GM12892 (cell line): ENCODE measurements at regions not wholly inside any gene's neighbourhood (a gene's known extent, or its start where the extent isn't known, plus 50 kb on each side); places are given as distances from the start of the nearest gene placed in this dataset.

Source experiments
- DNase-seq: peaks from one replicate; pipeline ENCODE4 v3.0.0; 2011; ENCODE audit not compliant: insufficient read length
- FAIRE-seq: peaks from 2 replicates; lab custom pipeline; 2011; peaks lifted over from hg19 to GRCh38; lab: Jason Lieb, UNC
- POLR2A ChIP-seq: IDR thresholded peaks from 2 replicates; pipeline ENCODE4 v1.6.1; 2011; ENCODE audit warnings: low read depth, low read length, control low read depth
- POLR2AphosphoS5 ChIP-seq: IDR thresholded peaks from 2 replicates; pipeline ENCODE4 v1.6.1; 2011; ENCODE audit warnings: low read depth, low read length, control low read depth
- TAF1 ChIP-seq: IDR thresholded peaks from 2 replicates; pipeline ENCODE4 v1.6.1; 2011; ENCODE audit warnings: low read depth, mild to moderate bottlenecking, control low read depth, low read length, borderline replicate concordance

DNA sequence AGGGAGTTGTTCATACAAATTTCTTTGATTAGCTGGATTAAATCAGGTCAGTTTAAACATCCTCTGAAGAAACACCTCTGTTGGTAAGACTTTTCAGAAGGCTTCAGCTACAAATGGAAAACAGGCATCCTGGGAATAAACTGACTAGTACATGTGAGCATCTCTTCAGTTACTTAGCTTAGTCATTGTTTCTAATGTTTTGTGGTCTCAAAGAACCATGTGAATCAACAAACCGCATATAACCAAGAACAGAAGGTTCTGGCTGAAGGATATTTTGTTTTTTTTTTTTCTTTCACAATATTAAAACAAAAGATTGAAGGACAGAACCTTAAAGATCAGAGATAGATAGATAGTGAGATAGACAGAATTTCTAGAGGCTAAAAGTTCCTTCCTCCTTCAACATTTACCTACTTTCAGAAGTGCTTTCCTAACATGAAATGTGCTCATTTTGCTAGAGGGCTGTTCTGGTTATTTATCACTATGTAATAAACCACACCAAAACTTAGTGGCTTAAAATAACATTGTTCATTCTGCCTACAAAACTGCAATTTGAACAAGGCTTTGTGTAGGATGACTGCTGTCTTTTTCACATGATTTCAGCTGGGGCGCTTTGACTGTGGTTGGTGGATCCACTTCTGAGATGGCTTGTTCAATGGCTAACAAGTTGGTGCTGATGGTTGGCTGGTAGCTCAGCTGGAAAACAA lies 119.8 kb upstream of the PTGFR start:
- TF ChIP-seq TAF1 (no peak), POLR2A (no peak), POLR2AphosphoS5 (no peak)
- FAIRE-seq = no peak
- no peak for DNase-seq

DNA sequence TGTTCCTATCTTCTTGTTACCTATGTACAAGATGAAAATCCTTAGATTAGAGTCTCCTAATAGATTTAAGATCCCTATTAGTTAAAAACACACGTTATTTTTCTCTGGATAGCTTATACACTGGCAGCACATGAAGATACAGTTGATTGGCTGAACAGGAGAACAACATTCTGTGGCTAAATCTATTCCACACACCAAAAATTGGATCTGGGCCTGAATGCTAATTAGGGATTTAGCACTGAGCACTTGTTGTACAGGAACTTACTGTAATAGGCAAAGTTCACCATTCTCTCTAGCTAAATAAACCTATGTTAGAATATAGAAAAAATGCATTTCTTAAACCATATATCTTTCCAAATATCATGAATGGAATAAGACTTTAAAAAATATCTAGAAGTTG lies 117.1 kb upstream of the PTGFR start:
- no peak for TF ChIP-seq POLR2A
- TF ChIP-seq POLR2AphosphoS5 = no peak
- no peak for TF ChIP-seq TAF1
- FAIRE-seq (no peak), DNase-seq (no peak)

DNA sequence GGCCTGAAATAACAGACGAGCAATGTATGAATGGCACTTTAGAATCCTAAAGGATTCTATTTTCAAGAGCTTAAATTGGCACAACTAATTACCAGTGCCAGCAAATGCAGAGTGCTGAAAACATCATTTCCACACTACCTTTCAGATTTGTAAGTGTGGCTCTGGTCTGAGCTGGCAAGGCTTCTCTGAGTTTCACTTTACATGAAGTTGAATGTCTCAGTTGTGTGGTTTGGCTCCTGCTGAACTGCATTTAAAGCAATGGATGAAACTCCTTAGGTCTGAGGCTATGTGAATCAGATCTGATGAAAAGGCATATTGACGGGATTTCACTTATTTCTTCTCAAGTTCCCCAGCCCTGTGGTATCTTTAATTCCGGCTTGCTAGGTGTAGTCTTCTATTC lies 114.8 kb upstream of the PTGFR start:
- FAIRE-seq (no peak), DNase-seq (no peak)
- TF ChIP-seq POLR2AphosphoS5 (no peak), TAF1 (no peak), POLR2A (no peak)

DNA sequence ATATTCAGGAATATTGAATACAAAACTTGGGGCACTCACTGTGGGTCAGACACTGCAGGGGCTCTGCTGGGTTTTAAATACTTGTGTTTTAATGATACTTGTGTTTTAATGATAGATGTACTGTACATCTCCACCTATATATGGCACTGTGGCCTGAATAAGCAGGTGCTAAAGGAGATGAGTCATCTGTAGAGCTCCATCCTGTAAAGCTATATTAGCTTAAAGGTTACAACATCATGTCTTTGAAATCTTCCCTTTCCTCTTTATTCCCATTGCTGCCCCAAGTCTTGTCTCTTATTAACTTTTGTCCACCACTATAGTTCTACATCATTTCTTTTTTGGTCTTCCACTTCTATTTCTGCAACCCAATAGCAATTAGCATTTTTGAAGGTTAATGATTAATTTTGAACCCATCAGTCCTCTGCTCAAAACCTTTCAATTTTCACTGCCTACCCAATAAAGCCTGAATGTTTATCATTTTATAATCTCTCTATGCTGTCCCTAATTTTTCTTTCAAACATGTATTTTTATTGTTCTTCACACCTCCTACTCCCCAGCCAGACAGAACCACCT lies 113.3 kb upstream of the PTGFR start:
- FAIRE-seq (no peak), DNase-seq (no peak)
- TF ChIP-seq POLR2A (no peak), TAF1 (no peak), POLR2AphosphoS5 (no peak)

DNA sequence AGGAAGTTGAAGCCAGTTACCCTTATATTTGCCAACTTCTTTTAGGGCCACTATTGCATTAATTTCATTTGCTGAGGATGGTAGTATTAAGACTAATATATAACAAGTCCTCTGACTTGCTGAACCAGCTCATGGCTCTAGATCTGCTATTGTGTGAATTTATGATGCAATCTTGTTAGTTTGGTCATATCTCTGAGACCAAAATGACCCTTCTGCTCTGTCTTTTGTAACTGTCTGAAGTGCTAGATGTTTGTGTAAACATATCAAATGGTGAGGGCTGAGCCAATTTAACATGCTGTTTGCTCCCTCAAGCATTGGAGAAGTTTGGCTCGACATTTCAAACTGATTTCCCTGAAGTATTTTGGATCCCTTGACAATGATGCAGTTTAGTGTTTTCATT lies 106.9 kb upstream of the PTGFR start:
- DNase-seq (no peak), FAIRE-seq (no peak)
- no peak for TF ChIP-seq TAF1
- TF ChIP-seq POLR2A = no peak
- TF ChIP-seq POLR2AphosphoS5 = no peak

DNA sequence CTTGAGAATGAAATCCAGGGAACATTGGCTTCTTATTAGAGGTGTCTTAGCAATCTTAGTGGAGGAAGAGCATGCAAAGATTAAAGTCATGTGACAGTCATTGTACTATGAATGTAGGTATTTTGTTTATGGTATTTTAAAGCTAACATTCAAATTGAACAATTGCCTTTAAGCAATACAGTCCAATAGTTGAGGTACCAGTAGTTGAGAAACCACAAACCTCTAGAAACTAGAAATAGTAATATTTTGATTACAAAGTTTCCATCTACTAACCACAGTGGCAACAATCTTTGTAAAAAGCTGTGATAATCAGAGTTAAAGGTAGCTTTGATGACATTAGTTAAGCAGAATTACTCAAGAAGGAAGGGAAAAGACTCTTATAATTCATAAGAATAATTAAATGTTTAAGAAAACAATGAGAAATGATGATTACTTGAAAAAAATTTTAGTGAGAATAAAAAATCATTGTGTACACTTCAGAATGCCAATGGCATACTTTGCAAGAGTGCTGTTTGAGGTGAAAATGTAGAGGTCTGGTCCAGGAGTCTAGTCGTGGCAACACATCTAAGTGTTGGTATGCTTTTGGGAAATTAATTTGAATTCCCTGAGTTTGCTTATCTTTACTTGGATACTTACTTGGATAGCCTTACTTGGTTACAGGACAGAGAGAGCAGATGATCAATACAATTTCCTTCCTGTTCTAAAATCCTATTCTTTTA lies 104.9 kb upstream of the PTGFR start:
- FAIRE-seq (no peak), DNase-seq (no peak)
- TF ChIP-seq POLR2AphosphoS5 = no peak
- no peak for TF ChIP-seq POLR2A
- no peak for TF ChIP-seq TAF1

DNA sequence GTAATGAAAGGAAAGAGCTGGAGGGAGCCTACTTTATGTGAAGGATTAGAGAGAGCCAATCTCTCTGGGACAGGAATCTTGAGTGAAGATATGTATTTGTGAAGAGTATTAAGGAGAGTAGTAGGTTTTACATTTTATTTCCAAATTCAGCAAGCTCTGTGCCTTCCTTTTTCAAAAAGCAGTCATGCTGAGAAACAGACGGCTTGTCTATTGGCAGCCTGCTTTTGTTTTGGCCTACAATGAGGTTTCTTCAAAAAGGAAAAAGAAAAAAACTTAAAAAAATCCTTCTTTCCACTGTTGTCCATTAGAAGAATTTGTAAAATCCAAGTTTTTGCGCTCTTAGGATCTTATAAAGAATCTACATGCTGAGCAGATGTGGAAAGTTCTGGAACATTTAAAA lies 103.6 kb upstream of the PTGFR start:
- no peak for DNase-seq
- TF ChIP-seq TAF1 (no peak), POLR2AphosphoS5 (no peak), POLR2A (no peak)
- FAIRE-seq = no peak

DNA sequence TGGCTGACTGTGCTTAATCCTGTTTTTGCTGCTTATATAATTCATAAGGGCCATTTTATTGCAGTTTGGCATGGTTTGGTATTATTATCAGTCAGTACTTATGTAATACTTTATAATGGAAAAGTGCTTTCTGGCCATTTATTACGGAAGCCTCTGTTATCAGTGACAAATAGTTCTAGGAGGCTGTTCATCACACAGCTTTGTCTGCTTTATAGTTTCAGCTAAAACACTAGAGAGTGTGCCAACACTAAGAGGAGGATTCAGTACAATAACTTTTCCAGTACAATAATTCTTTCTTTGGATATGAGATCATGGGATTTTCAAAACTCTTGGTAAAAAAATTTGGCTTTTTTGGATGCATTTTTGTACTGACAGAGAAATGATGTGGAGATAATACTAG lies 102.9 kb upstream of the PTGFR start:
- DNase-seq = no peak
- FAIRE-seq = no peak
- TF ChIP-seq POLR2A = no peak
- no peak for TF ChIP-seq TAF1
- no peak for TF ChIP-seq POLR2AphosphoS5

DNA sequence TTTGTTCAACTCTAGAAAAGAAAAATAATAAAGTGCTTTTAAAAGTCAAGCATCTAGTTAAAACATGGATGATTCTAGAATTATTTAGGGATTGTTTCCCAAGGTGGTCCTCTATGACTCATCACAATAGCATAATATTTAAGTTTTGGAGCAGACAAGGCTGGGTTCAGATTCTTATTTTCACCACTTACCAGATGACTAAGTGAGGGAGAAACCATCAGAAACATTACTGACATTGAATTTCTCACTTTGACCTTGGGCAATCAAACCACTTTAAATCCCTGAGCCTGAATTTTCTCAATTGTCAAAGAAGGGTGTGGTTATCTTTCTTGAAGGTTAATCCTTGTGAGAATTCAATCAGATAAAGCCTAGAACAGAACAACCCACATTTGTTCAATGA lies 102.5 kb upstream of the PTGFR start:
- FAIRE-seq (no peak), DNase-seq (no peak)
- TF ChIP-seq POLR2AphosphoS5 (no peak), POLR2A (no peak), TAF1 (no peak)

DNA sequence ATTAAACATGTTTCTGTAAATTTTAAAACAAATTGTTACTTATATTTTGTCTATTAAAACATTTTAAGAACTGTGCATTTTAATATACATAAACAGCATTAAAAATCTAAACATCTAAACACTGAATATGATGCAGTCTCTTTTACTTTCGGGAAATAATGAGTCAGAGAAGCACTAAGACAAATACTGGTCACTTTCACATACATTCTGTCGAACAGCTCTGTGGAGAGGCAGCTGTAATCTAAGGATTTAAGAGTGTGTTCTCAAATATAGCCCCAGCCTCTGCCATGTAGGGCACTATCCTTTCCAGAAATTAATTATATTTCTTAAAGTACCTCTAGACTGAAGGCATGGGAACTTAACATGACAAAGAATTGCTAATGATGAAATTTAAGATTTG lies 89.6 kb upstream of the PTGFR start:
- no peak for TF ChIP-seq POLR2AphosphoS5
- TF ChIP-seq POLR2A = no peak
- no peak for TF ChIP-seq TAF1
- FAIRE-seq (no peak), DNase-seq (no peak)

DNA sequence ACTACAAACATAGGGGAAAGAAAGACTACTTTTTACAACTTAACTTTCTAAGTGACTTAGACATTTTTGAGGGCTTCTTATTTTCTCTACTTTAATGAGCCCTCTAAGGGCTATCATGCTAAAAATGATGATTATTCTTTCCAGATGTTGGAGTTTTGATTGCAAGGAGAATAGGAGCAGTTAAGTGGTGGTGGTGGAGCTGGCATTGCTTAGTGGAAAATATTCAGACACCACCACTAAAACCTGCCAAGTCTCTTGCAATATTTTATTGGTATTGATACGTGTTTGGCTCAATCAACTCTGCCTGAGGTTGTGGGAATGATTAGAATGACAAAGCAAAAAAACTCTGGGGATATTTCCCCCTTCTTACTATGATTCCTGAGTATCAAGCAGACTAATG lies 82.6 kb upstream of the PTGFR start:
- no peak for DNase-seq
- TF ChIP-seq TAF1 (no peak), POLR2AphosphoS5 (no peak), POLR2A (no peak)
- no peak for FAIRE-seq

DNA sequence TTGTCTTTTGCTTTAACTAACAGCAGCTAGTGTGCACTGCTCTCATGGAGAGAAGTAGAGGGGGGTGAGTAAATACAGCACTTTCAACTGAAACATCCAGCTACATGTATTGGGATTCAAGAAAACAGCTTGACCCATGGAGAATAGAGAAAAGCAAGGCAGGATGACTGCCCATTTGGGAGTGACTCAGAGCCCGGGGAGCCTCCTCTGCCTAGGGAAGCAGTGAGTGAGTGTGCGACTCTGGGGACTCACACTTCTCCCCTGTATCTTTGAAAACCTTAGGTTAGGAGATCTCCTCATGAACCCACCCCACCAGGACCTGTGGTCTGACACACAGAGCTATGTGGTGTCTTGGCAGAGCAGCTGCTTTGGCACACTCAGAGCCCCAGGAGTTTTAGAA lies 82.0 kb upstream of the PTGFR start:
- no peak for DNase-seq
- no peak for FAIRE-seq
- TF ChIP-seq TAF1 (no peak), POLR2AphosphoS5 (no peak), POLR2A (no peak)
